ENCODE measurements at regions not wholly inside any gene's neighbourhood (a gene's known extent, or its start where the extent isn't known, plus 50 kb on each side); places are given as distances from the start of the nearest gene placed in this dataset.
"Not testable (repeated sequence)": the region's sequence is repeated elsewhere in the genome, so short reads cannot be mapped to it uniquely, and the experiment has no call there.

DNA sequence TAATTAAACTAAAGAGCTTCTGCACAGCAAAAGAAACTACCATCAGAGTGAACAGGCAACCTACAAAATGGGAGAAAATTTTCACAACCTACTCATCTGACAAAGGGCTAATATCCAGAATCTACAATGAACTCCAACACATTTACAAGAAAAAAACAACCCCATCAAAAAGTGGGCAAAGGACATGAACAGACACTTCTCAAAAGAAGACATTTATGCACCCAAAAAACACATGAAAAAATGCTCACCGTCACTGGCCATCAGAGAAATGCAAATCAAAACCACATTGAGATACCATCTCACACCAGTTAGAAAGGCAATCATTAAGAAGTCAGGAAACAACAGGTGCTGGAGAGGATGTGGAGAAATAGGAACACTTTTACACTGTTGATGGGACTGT lies 247.6 kb downstream of the FZD1 start:
- 73% methylated on average over 1 of the region's 1 CpG for WGBS
- H3K27me3 ChIP-seq (ENCODE audit: control insufficient read depth in 2 of 2, insufficient read depth in 1 of 2, low read length in 1 of 2); H3K27ac ChIP-seq (ENCODE audit: low read depth in 1 of 2, low read length in 1 of 2); H3K36me3 ChIP-seq (ENCODE audit: control insufficient read depth in 2 of 2, insufficient read depth in 2 of 2, low read length in 1 of 2); H3K4me3 ChIP-seq (ENCODE audit: low read length in 2 of 2); DNase-seq (ENCODE audit: low read depth in 6 of 9, low spot score in 9 of 9); H3K9me3 ChIP-seq (ENCODE audit: control insufficient read depth in 2 of 2, insufficient read depth in 1 of 2, low read length in 1 of 2); H3K4me1 ChIP-seq (ENCODE audit: control insufficient read depth in 2 of 2, insufficient read depth in 2 of 2, low read length in 2 of 2): not testable (repeated sequence)

DNA sequence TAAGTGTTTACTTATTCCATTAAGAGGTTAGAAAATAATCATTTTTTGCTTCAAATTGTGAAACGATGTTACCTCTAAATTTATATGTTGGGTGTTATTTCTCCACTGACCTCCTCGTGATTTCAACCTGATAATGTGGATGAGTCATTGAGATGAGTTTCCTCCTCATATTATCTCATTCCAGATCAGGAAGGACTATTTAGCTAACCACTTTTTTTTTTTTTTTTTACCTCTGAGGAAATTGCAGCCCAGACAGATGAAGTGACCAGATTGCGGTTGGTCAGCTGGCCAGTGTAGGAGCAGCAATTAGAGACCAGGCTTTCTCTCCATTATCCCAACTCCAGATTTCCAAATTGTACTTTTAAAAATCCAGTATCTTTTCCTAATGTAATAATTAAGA lies 248.7 kb downstream of the FZD1 start:
- no peak overlapping the region for H3K4me3 ChIP-seq (ENCODE audit: low read length in 2 of 2)
- H3K27ac ChIP-seq (ENCODE audit: low read depth in 1 of 2, low read length in 1 of 2): no peak overlapping the region
- no peak for DNase-seq (ENCODE audit: low read depth in 6 of 9, low spot score in 9 of 9)
- H3K27me3 ChIP-seq (ENCODE audit: control insufficient read depth in 2 of 2, insufficient read depth in 1 of 2, low read length in 1 of 2): no peaks in the 10 kb centered on the region
- no peaks in the 10 kb centered on the region for H3K4me1 ChIP-seq (ENCODE audit: control insufficient read depth in 2 of 2, insufficient read depth in 2 of 2, low read length in 2 of 2)
- 61% methylated on average over 3 of the region's 3 CpGs for WGBS
- H3K36me3 ChIP-seq (ENCODE audit: control insufficient read depth in 2 of 2, insufficient read depth in 2 of 2, low read length in 1 of 2): no peaks in the 10 kb centered on the region
- no peaks in the 10 kb centered on the region for H3K9me3 ChIP-seq (ENCODE audit: control insufficient read depth in 2 of 2, insufficient read depth in 1 of 2, low read length in 1 of 2)

DNA sequence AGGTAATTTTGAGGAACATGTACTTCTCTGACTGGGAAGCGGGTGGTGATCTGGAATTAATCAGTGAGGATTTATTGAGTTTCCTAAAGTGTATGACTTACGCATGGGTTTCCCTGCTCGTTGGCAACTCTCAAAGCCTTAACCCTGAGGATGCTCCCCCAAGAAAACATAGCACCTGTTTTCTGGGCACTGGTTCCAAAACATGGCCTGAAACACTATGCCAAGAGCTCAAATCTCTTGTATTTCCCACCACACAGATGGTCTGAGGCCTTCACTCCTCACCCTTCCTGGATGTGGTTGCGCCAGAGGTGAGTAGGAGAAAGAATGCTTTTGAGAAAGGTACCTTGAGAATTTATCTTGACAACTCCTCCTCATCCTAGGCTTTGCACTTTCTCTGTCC lies 250.4 kb downstream of the FZD1 start:
- no peaks in the 10 kb centered on the region for H3K27me3 ChIP-seq (ENCODE audit: control insufficient read depth in 2 of 2, insufficient read depth in 1 of 2, low read length in 1 of 2)
- WGBS: 97% methylated on average over 4 of the region's 4 CpGs
- H3K4me3 ChIP-seq (ENCODE audit: low read length in 2 of 2): no peak overlapping the region
- no peaks in the 10 kb centered on the region for H3K36me3 ChIP-seq (ENCODE audit: control insufficient read depth in 2 of 2, insufficient read depth in 2 of 2, low read length in 1 of 2)
- H3K9me3 ChIP-seq (ENCODE audit: control insufficient read depth in 2 of 2, insufficient read depth in 1 of 2, low read length in 1 of 2): no peaks in the 10 kb centered on the region
- no peak for DNase-seq (ENCODE audit: low read depth in 6 of 9, low spot score in 9 of 9)
- no peaks in the 10 kb centered on the region for H3K4me1 ChIP-seq (ENCODE audit: control insufficient read depth in 2 of 2, insufficient read depth in 2 of 2, low read length in 2 of 2)
- H3K27ac ChIP-seq (ENCODE audit: low read depth in 1 of 2, low read length in 1 of 2): no peak overlapping the region

DNA sequence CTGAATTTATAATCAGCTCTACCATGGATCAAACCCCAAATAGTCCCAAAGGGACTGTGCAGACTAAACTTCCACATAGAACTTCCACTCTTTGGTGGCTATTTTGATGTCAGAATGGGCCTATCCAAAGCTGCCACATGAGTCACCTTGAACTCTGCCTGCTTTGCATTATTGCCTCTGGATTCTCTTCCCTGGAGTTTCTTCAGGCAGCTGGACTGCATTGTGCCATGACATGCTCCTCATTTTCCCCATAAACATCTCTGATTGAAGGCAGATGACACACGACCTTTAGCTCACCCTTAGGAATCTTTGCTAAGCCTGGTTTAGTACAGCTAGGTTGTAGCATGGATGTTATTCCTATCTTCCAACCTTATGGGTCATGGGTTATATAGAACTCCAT lies 251.7 kb downstream of the FZD1 start:
- H3K4me3 ChIP-seq (ENCODE audit: low read length in 2 of 2): no peak overlapping the region
- 90% methylated on average over 1 of the region's 1 CpG for WGBS
- no peak overlapping the region for H3K27ac ChIP-seq (ENCODE audit: low read depth in 1 of 2, low read length in 1 of 2)
- H3K36me3 ChIP-seq (ENCODE audit: control insufficient read depth in 2 of 2, insufficient read depth in 2 of 2, low read length in 1 of 2): no peaks in the 10 kb centered on the region
- H3K9me3 ChIP-seq (ENCODE audit: control insufficient read depth in 2 of 2, insufficient read depth in 1 of 2, low read length in 1 of 2): no peaks in the 10 kb centered on the region
- no peak for DNase-seq (ENCODE audit: low read depth in 6 of 9, low spot score in 9 of 9)
- H3K4me1 ChIP-seq (ENCODE audit: control insufficient read depth in 2 of 2, insufficient read depth in 2 of 2, low read length in 2 of 2): no peaks in the 10 kb centered on the region
- H3K27me3 ChIP-seq (ENCODE audit: control insufficient read depth in 2 of 2, insufficient read depth in 1 of 2, low read length in 1 of 2): no peaks in the 10 kb centered on the region

DNA sequence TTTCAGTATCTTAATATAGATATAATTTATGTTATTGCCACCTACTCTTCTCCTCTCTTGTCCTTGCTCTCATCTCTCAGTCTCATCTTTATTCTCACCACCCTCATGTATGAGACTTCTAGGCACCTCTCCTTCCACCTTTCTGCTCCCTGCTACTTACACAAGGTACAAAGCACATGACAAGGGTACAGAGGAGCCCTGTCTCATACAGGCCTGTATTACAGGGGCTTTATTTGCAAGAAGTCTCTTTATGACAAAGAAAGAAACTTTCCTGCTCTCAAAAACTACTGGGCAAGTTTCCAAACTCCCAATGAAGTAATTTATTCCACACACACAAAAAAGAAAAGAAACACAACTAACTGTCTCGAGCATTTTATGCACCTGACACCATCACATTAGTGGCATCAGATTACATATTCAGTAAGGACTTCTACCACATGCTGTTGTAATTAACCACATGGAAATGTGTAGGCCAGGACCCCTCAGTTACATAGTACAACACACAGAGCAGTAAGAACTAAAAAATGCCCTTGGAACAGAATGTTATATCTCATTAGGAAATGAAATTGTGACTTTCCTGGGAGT lies 253.1 kb downstream of the FZD1 start:
- Histone ChIP-seq H3K36me3 (ENCODE audit: control insufficient read depth in 2 of 2, insufficient read depth in 2 of 2, low read length in 1 of 2) (no peaks in the 10 kb centered on the region), H3K9me3 (ENCODE audit: control insufficient read depth in 2 of 2, insufficient read depth in 1 of 2, low read length in 1 of 2) (no peaks in the 10 kb centered on the region), H3K27me3 (ENCODE audit: control insufficient read depth in 2 of 2, insufficient read depth in 1 of 2, low read length in 1 of 2) (no peaks in the 10 kb centered on the region), H3K27ac (ENCODE audit: low read depth in 1 of 2, low read length in 1 of 2) (no peak overlapping the region), H3K4me1 (ENCODE audit: control insufficient read depth in 2 of 2, insufficient read depth in 2 of 2, low read length in 2 of 2) (no peaks in the 10 kb centered on the region), H3K4me3 (ENCODE audit: low read length in 2 of 2) (no peak overlapping the region)
- no peak for DNase-seq (ENCODE audit: low read depth in 6 of 9, low spot score in 9 of 9)
- 62% methylated on average over 1 of the region's 1 CpG for WGBS

DNA sequence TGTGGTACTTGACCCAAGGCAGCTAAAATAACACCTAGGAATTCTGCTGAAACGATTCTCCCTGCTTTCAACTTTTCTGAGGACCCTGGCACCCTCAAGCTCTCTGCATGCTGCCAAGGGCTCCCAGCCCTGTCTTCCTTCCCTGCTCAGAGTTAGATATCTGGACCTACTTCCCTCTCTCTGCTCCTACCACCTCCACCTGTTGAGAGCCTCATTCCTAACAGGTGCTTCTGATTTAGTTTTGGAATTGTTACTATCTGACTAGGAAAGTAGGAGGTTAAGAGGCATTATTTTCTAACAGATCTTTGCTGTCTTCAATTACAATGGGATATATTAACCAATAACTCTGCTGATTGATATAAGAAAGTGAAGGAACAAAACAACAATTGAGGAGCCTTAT lies 253.8 kb downstream of the FZD1 start:
- no peaks in the 10 kb centered on the region for H3K36me3 ChIP-seq (ENCODE audit: control insufficient read depth in 2 of 2, insufficient read depth in 2 of 2, low read length in 1 of 2)
- H3K27ac ChIP-seq (ENCODE audit: low read depth in 1 of 2, low read length in 1 of 2): no peak overlapping the region
- no peak for DNase-seq (ENCODE audit: low read depth in 6 of 9, low spot score in 9 of 9)
- no peaks in the 10 kb centered on the region for H3K4me1 ChIP-seq (ENCODE audit: control insufficient read depth in 2 of 2, insufficient read depth in 2 of 2, low read length in 2 of 2)
- no peak overlapping the region for H3K4me3 ChIP-seq (ENCODE audit: low read length in 2 of 2)
- 80% methylated on average over 1 of the region's 1 CpG for WGBS
- no peaks in the 10 kb centered on the region for H3K27me3 ChIP-seq (ENCODE audit: control insufficient read depth in 2 of 2, insufficient read depth in 1 of 2, low read length in 1 of 2)
- H3K9me3 ChIP-seq (ENCODE audit: control insufficient read depth in 2 of 2, insufficient read depth in 1 of 2, low read length in 1 of 2): no peaks in the 10 kb centered on the region

DNA sequence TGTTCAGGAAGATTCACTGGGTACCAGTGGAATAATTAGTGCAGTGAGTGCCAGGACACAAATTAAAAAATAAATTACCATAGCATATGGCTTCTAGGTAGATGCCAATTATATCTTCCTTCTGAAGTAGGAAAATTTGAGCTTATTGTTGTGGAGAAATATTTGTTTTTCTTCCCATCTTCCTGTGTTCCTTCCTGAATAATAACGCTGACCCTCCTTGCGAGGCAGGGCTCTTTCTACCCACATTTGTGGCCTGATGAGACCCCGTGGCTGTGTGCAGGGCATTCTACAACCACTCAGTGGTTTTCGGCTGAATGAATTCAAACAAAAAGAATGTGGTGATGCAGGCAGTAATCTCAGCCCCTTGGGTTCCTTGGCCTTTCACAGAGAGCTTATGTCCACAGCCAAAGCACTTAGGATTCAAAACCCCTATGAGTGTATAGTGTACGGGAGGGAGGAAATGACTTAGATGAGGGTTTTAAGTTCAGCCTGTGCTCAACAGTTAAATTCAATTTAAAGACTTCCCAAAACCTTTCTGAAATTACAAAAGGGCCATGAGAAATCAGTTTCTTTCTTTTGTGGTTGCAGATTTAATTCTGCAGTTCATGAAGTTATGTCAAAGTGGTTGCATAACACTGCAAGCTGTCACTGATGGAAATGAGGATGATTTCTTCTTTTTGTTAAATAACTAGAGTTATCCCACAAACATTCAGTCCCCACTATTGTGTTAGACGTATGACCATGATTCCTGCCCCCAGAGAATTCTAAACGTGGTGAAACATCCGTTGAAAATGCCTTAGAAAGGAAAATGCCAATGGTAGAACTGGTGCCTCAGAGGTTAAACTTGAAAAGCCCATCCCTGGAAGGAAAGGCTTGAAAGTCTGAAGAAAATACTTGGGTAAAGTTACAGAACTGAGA lies 255.3 kb downstream of the FZD1 start:
- H3K9me3 ChIP-seq (ENCODE audit: control insufficient read depth in 2 of 2, insufficient read depth in 1 of 2, low read length in 1 of 2): no peaks in the 10 kb centered on the region
- H3K27ac ChIP-seq (ENCODE audit: low read depth in 1 of 2, low read length in 1 of 2): no peak overlapping the region
- WGBS: 69% methylated on average over 8 of the region's 8 CpGs
- H3K27me3 ChIP-seq (ENCODE audit: control insufficient read depth in 2 of 2, insufficient read depth in 1 of 2, low read length in 1 of 2): no peaks in the 10 kb centered on the region
- H3K4me3 ChIP-seq (ENCODE audit: low read length in 2 of 2): no peak overlapping the region
- no peaks in the 10 kb centered on the region for H3K4me1 ChIP-seq (ENCODE audit: control insufficient read depth in 2 of 2, insufficient read depth in 2 of 2, low read length in 2 of 2)
- no peak for DNase-seq (ENCODE audit: low read depth in 6 of 9, low spot score in 9 of 9)
- no peaks in the 10 kb centered on the region for H3K36me3 ChIP-seq (ENCODE audit: control insufficient read depth in 2 of 2, insufficient read depth in 2 of 2, low read length in 1 of 2)

DNA sequence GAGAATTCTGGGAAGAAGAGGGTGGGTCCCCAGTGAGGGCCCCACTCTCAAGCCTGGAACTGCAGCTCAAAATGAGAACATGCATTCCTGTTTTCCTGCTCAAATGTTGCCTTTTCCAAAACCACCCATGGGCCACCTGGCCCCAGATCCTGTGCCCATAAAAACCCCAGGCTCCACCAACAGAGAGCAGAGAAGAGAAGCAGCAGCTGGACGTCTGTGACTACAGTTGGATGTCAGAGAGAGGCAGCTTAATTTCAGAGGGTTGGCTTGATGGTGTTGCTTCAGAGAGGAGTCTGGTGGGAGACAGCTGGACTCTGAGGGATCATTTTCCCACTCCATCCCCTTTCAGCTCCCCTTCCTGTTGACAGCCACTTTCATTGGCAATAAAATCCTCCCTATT lies 256.4 kb downstream of the FZD1 start:
- DNase-seq (ENCODE audit: low read depth in 6 of 9, low spot score in 9 of 9): no peak
- Histone ChIP-seq H3K4me3 (ENCODE audit: low read length in 2 of 2) (no peak overlapping the region), H3K27me3 (ENCODE audit: control insufficient read depth in 2 of 2, insufficient read depth in 1 of 2, low read length in 1 of 2) (no peaks in the 10 kb centered on the region), H3K27ac (ENCODE audit: low read depth in 1 of 2, low read length in 1 of 2) (no peak overlapping the region), H3K36me3 (ENCODE audit: control insufficient read depth in 2 of 2, insufficient read depth in 2 of 2, low read length in 1 of 2) (no peaks in the 10 kb centered on the region), H3K4me1 (ENCODE audit: control insufficient read depth in 2 of 2, insufficient read depth in 2 of 2, low read length in 2 of 2) (no peaks in the 10 kb centered on the region), H3K9me3 (ENCODE audit: control insufficient read depth in 2 of 2, insufficient read depth in 1 of 2, low read length in 1 of 2) (no peaks in the 10 kb centered on the region)
- WGBS: 69% methylated on average over 1 of the region's 1 CpG

DNA sequence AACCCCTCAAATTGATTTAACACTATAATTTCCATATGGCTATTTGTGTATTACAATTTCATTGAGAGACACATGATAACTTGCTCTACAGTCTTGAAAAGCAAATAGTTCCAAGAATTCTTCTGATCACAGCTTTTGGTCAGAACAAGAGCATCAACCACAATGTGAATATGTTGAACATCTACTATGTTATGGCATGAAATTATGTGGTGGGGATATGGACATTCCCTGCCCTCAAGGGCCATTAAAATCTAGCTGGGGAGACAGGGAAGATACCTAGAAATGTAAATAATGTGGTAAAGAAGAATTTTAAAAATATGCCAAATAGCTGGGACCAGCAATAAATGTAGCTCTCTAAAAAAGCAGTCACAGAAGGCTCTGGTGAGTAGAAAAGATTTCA lies 262.2 kb downstream of the FZD1 start:
- Histone ChIP-seq H3K4me1 (ENCODE audit: control insufficient read depth in 2 of 2, insufficient read depth in 2 of 2, low read length in 2 of 2) (no peaks in the 10 kb centered on the region), H3K36me3 (ENCODE audit: control insufficient read depth in 2 of 2, insufficient read depth in 2 of 2, low read length in 1 of 2) (no peaks in the 10 kb centered on the region), H3K9me3 (ENCODE audit: control insufficient read depth in 2 of 2, insufficient read depth in 1 of 2, low read length in 1 of 2) (peaks cover 0 to 6% of the 10 kb centered on the region in 2 donors), H3K4me3 (ENCODE audit: low read length in 2 of 2) (no peak overlapping the region), H3K27me3 (ENCODE audit: control insufficient read depth in 2 of 2, insufficient read depth in 1 of 2, low read length in 1 of 2) (no peaks in the 10 kb centered on the region), H3K27ac (ENCODE audit: low read depth in 1 of 2, low read length in 1 of 2) (no peak overlapping the region)
- no peak for DNase-seq (ENCODE audit: low read depth in 6 of 9, low spot score in 9 of 9)

All from thymus (tissue), 11 donors.